Midbrain (tissue), 1 donor: ENCODE measurements at regions not wholly inside any gene's neighbourhood (a gene's known extent, or its start where the extent isn't known, plus 50 kb on each side); places are given as distances from the start of the nearest gene placed in this dataset.
"Not testable (repeated sequence)": the region's sequence is repeated elsewhere in the genome, so short reads cannot be mapped to it uniquely, and the experiment has no call there.

ENCODE experiments used
- DNase-seq: peaks from one replicate; lab custom pipeline; 2025; lab: John Stamatoyannopoulos, UW

DNA sequence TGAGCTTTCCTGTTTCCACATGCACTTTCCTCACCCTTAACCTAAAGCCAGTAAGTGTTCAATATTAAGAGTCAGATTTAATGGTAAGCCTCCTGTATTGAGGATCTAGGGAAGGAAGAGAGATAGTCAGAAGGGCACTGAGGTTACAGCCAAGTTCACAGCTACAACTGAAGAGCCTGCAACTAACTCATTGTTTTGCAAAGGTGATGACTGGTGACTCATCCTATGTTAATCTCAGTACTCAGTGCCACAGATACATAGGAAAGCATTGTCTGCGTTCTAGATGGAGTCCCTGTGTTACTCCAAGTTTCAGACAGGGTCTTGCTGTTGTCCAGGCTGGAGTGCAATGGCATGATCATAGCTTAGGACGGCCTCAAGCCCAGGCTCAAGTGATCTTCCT lies 157.0 kb upstream of the RBM19 start:
- DNase-seq = no peak

DNA sequence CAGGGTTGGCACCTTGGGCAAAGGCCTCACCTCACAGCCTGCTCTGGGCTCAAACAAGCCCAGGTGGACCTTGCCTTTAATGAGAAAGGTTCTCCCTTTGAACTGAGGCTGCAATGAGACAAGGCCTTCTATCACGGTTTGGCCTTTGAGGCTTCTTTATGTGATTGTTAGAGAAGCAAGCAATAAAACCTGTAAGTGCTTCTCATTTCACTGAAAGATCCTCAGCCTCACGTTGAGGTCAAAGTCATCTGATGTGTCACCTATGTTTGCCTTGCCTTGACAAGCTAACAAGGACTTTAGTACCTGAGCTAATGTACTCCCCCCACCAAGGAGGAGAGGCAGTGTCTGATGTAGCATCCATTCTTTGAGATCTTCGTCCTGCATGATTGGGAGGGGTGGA lies 155.9 kb upstream of the RBM19 start:
- no peak for DNase-seq

DNA sequence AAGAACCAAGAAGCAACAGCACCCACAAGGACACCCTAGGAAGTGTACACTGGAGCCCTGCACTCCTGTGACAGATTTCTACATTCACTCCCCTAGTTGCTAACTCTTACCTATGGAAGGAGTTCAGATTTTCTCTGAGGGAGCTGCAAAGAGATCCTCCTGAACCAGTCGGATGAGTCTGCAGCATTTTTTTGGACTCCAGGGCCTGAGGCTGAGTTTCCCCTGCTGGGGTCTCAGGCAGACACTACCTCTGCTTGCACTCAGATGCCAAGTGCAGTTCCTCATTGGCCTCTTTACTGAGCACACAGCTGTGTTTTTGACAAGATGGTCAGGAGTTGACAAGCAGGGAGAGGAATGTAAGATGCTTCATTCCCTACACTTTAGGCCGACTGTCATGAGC lies 153.2 kb upstream of the RBM19 start:
- DNase-seq = no peak

DNA sequence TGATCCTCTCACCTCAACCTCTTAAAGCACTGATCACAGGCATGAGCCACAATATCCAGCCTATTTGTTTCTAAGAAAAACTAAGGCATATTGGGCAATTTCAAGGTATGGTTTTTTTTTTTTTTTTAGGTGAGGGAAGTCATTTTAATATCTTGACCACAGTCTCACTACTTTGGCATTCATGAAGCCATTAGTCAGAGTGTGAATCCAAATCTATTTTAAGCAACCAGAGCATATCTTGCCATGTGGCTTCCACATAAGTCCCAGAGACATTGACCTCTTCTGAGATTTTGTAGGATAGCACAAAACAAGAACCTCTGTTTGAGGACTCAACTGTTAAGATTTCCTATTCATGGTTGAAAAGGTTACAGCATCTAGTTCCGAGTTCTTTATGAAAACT lies 130.3 kb upstream of the RBM19 start:
- no peak for DNase-seq

DNA sequence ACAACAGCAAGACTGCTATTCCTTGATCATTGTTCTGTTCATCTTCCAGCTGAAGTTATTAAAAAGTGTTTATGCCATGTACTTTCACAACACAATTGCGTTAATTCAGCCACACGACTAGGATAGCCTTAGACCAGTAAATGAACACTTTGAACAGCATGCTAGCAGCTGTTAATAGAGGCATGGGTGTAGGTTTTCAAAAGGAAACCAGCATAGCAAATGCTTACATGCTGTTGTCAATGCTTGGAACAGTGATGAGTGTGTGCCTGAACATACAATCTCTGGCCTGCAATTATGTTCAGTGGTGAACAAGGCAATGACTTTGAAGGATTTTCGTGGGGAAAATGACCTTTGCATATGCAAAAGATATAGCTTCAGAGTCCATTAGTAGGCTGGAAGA lies 127.4 kb upstream of the RBM19 start:
- no peak for DNase-seq

DNA sequence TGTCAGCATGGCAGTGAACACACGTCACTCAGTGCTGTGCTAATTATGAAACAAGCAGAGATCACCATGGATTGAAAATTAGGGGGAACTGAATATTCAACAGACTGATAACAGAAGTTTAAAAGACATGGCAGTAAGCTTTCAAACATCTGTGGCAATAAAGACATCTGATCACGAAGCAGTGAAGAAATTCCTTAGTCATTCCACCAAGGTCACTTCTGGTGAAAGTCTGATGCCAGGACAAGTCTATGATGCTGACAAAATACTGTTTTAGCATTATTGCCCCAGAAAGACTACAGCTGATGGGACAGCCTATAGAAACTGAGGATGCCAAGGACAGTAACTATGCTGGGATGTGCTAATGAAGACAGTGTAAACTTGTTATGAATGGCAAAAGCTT lies 126.9 kb upstream of the RBM19 start:
- DNase-seq = no peak

DNA sequence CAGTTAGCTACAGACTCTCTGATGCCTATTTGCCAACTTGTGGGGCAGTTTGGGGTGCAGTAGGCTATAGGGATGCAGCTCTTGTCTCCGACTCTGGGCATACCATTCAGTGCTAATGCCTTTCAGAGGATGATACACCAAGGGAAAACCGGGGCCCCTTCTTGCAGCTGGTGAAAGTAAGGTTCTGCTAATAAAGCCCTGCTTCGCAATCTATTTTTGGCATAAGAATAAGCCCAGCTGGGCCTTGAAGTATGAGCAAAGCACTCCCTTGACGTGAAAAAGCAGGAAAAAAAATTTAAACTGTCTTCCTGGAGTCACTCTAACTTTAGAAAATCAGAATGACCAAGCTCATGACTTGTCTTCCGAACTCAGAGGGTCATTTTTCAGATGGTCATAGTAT lies 124.1 kb upstream of the RBM19 start:
- no peak for DNase-seq

DNA sequence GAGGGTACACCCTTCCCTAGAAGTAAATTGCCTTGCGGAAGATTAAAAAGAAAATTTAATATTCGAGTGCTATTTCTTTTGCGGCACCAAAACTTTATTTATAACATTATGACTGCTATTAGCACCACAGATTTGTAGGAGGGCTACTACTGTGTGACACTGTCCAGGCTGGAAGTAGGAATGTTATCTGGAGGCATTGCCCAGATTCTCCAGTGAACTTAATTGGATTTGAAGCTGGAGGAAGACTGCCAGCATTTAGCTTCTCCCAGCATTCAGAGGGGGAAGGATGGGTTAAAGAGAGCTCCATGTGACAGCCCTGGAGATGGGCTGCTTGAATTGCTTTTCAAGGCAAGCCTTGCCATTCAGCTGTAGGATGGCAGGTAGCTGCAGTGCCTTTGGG lies 107.0 kb upstream of the RBM19 start:
- no peak for DNase-seq

DNA sequence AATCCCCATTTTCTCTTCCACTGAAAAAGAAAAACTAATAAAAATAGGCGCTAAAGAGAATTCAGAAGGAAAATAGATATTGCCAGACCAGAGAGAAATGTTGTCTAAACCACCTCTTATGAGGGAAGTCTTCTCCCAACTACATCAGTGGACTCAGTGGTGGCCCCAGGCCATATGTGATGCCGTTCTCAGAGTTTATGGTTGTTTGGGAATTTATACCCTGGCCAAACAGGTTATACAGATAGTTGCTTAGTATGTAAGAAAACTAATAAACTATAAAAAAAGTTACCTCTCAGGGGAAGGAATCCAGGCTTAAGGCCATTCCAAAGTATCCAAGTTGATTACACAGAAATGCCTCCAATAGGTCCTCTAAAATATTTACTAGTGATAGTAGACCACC lies 103.4 kb upstream of the RBM19 start:
- DNase-seq = no peak

DNA sequence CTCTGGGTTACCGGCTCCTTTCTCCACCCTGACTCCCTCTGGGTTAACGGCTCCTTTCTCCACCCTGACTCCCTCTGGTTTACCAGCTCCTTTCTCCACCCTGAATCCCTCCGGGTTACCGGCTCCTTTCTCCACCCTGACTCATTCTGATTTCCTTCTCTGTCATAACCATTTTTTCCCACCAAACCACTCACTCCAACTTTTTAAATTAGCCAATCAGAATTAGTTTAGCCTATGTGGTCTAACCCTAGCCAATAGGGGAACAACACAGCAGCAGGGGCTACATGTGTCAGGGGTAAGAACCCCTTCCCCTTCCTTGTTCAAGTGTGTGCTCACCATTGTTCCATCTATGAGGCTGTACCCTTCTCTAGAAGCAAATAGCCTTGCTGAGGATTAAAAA lies 98.4 kb upstream of the RBM19 start:
- DNase-seq = no peak

DNA sequence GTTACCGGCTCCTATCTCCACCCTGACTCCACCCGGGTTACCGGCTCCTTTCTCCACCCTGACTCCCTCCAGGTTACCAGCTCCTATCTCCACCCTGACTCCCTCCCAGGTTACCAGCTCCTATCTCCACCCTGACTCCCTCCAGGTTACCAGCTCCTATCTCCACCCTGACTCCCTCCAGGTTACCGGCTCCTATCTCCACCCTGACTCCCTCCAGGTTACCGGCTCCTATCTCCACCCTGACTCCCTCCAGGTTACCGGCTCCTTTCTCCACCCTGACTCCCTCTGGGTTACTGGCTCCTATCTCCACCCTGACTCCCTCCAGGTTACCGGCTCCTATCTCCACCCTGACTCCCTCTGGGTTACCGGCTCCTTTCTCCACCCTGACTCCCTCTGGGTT lies 97.9 kb upstream of the RBM19 start:
- DNase-seq = not testable (repeated sequence)

DNA sequence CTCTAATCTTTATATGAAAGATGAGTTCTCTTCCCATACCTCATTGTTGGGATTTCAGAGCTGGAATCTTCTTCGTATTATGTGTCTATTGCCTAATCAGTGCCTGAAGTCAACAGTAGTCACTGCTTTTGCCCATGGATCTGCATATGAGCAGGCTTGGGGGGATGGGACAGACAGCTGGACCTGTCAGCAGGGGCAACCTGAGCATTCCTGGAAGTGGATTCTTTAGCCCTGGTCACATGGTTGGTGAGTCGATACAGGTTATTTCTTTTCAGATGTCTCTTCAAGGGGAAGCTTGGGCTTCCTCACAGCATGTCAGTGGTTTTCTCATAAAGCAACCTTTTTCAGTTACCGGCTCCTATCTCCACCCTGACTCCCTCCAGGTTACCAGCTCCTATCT lies 97.3 kb upstream of the RBM19 start:
- no peak for DNase-seq

DNA sequence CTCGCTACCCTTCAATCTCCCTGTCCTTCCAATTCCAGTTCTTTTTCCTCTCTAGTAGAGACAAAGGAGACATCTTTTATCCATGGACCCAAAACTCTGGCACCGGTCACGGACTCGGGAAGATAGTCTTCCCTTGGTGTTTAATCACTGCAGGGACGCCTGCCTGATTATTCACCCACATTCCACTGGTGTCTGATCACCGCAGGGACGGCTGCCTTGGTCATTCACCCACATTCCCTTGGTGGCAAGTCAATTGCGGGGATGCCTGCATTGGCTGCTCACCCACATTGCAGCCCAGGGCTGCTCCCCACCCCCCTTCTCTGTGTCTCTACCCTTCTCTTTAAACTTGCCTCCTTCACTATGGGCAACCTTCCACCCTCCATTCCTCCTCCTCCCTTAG lies 90.2 kb upstream of the RBM19 start:
- DNase-seq = not testable (repeated sequence)

DNA sequence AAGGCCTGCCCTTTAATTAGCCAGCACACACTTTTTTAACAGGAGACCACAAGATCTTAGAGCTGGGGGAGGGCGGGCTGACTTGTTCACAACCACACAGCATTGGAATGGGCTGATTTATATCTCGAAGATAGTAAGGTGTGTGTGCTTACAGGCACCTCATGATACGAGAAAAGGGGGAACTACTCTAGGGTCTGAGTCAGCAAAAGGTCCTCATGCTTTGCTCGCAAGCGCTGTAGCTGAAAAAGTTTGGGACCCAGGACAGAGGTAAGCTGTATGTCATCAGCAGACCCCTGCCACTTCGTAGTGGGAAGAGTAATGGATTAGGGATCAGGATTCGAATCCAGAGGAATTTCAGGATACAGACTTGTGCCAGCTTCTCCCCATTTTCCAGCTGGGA lies 88.9 kb upstream of the RBM19 start:
- no peak for DNase-seq

DNA sequence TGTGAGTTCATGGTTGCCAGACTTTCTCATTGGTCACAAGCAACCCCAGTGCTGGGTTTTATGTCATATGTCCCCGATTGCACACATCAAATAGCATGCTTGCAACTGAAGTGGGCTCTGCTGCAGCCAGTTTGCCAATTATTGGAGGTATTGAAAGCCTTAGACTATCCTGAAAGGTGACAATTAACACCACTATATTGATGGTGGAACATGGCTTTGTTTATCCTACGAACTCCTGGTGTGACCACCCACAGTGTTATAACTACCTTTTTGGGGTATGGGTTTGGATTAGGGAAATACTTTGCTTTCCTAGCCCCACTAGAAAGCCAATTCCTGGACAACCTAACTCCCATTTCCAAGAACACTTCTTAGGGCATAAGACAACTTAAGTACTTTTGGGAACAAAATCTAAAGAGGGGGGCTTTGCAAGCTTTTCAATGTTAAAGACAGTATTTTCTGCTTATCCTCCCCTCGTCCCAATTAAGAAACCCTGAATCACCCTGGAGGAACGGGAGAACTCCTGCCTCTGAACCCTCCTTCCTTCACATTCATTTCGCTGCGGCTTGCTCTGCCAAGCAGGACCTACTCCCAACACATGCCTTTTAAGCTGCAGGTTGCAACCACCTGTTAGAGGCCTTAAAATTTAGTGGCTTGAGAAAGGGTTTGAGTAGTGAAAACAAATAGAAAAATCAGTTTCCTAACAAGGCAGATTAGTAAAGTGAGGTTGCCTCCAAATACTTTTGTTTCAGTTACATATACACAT lies 80.3 kb upstream of the RBM19 start:
- no peak for DNase-seq

DNA sequence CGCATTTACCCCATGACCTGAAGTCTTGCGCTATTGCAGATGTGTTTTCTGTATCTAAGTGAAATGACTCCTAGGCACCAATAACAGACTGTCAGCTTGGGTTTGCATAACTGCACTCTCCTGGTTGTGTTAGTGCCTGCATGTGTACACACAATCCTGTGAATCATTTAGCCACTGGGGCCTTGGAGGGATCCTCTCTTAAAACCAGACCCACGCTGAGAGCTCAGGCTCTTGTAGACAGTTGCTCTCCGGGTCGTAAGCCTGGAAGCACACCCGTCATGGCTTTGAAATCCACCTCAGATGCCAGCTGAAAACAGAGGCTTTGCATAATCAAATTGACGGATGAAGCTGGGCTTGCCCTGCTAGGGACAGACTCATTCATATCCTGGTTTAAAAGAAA lies 79.2 kb upstream of the RBM19 start:
- DNase-seq = no peak

DNA sequence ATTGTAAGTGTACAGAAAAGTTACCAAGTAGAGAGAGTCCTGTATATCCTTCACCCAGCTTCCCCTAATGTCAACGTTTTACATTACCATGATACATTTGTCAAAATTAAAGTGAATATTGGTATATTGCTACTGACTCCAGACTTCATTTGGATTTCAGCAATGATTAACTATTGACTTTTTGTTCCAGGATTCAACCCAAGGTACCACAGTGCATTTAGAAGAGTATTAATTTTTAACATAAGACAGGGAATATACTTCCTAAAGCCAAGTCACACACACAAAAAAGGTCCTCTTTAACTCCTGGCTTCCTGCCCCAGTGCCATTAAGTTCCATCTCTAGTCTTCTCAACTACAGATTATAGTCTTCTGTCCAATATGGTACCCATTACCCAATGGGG lies 75.5 kb upstream of the RBM19 start:
- no peak for DNase-seq

DNA sequence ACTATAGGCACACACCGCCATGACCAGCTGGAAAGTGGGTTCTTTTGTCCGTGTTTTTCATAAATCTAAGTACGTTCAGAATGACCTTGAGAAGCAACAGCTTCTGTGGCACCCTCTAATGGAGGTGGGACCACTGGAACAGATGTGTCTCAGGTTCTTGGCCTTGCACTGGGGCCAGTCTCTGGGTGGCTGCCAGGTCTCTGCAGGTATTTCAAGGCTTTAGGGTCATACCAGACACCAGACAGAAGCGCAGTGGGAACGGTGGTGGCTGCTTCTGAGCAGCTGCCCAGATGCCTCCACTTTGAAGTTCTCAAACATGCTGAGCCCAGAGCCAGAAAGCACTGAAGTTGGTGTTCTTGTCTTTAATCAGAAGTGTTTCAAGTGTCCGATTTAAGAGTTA lies 75.0 kb upstream of the RBM19 start:
- DNase-seq = no peak

DNA sequence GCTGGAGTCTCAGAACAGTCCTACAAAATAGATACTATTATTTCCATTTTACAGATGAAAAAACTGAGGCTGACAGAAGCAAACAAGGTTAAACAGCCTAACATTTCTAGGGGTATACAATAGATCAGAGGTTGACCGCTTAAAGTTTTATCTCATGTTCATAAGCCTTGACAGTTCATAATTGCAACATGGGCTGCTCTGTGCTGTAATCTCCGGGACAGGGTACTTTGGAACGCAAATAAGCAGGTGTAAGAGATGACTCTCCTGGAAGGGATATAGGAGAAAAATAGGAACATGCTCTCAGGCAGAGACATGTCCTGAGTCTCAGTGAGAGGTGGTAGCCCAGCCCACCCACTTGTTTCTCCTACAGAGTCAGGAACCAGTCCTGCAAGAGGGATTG lies 72.8 kb upstream of the RBM19 start:
- no peak for DNase-seq

DNA sequence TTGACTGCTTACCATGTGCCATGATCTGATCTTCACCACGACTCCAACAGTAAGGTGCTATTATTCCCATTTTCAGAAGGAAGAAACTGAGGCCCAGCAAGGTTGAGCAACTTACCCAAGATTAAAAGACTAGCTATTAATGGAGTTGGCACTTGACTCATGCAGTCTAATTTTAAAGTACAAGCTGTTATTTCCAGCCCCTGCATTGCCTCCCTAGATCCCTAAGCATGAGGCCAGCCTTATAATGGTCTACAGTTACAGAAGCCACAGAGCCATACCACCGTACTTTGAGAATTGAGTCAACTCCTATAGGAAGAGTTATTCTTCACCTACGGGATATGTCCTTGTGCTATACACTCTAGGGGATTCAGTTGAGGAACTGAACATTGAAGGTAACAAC lies 66.7 kb upstream of the RBM19 start:
- no peak for DNase-seq

DNA sequence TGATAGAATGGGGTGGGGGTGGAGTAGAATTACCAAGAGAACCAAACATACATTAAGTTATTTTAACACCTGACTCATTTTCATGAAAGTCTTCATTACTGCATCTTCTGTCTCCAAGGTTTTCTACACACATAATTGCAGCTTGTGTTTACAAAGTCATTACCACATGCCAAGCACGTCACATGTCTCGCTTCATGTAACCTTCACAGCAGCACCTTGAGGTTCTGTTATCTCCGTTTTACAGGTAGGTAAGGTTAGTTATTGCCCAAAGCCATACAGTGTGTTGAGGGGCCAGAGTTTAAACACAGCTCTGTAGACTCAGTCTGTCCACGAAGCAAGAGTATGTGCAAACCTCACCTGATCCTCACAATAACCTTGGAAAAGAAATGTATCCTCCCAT lies 64.3 kb upstream of the RBM19 start:
- DNase-seq = no peak

DNA sequence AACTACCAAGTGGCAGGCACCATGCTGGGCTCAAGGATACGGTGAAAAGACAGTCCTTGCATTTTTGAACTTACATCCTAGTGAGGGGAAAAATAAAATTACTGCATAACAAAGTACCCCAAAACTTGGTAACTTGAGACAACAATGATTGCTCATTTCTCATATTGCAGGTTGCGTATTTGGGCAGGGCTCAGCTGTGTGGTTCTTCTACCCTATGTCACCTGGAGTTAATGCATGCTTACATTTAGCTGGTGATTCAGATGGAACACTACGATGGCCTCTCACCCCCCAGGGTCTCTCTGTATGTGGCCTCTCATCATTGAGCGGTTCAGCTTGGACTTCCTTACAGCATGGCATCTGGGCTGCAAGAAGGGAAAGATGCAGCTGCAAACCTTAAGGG lies 60.7 kb upstream of the RBM19 start:
- DNase-seq = no peak

DNA sequence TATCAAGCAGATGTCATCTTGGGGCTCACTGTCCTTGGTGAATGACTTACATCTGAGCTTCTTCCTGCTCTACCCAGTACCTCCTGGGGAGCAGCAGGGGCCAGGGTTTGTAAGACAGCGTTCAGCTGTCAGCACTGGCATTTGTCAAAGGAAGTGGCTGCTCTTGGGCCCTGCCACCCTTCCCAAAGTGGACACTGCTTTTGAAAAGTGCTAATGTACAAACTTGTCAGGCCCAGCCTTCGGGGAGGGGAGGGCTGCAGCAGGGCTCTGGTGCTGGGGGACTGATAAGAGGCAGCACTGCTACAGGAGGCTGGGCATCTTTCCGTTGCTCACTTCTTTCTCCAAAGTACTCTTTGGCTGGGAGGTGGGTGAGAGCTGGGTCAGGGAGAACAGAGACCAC lies 59.8 kb upstream of the RBM19 start:
- no peak for DNase-seq

DNA sequence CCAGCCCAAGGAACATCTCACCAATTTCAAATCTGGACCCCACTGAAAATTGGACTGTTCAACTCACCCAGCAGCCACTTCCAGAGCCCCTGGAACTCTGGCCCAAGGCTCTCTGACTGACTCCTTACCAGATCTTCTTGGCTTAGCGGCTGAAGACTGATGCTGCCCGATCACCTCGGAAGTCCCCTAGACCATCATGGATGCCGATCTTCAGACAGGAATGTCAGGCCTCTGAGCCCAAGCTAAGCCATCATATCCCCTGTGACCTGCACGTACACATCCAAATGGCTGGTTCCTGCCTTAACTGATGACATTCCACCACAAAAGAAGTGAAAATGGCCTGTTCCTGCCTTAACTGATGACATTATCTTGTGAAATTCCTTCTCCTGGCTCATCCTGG lies 56.0 kb upstream of the RBM19 start:
- DNase-seq = not testable (repeated sequence)

DNA sequence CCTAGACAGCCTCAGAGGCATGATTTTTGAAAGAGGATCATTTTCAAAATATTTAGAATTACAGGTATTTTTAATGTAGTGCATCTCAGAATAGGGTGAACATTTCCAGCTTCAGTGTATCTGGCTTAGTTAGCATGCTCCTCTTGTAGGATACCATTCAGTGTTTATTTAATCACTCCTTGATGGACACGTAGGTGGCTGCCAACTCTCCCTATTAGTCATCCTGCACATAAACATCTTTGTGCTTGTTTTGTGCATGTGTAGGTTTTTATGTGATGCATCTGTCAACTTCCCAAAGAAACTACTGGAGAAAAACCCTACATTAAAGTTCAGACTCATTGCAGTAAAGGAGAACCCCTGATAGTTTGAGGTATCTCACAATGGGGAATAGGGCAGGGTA lies 52.5 kb upstream of the RBM19 start:
- no peak for DNase-seq
